HepG2 (cell line): ENCODE measurements at regions not wholly inside any gene's neighbourhood (a gene's known extent, or its start where the extent isn't known, plus 50 kb on each side); places are given as distances from the start of the nearest gene placed in this dataset.

ENCODE experiments used
- ATAC-seq: fragments of 200-7000 bp; cut with Tn5 transposase; 3 replicates; pipeline ENCODE4 v1.9.1; 2020; ENCODE audit warnings: mild to moderate bottlenecking, moderate library complexity
- BruUV-seq: library from RNA; stranded (reverse); fragments of 400-500 nt; replicated peaks from 2 replicates; lab custom pipeline; 2021; lab: Mats Ljungman, UMichigan
- CTCF ChIA-PET: fragments of 300-600 bp; formaldehyde crosslinking; extraction: SDS; loops from one replicate; lab custom pipeline; 2021; ENCODE audit warnings: low total read pairs, inconsistent platforms, low intra/inter-chr PET ratio; lab: Yijun Ruan, JAX
- POLR2A ChIA-PET: fragments of 350-600 bp; sonication (Branson Sonifier 250); formaldehyde crosslinking; loops from one replicate; lab custom pipeline; 2020; ENCODE audit warnings: antibody characterized with exemption, inconsistent platforms; lab: Yijun Ruan, JAX
- DNase-seq: peaks from one replicate; pipeline ENCODE4 v3.0.0-alpha.2; 2015; ENCODE audit warnings: low spot score
- FAIRE-seq: peaks from 3 replicates; lab custom pipeline; 2011; peaks lifted over from hg19 to GRCh38; lab: Jason Lieb, UNC
- H2AFZ ChIP-seq: one replicate; pipeline ENCODE4 v1.6.1; 2011; ENCODE audit warnings: low read length, inconsistent platforms
- H3K27ac ChIP-seq: fragments of 300-600 bp; 3 replicates; pipeline ENCODE4 v1.8.0; 2011; ENCODE audit warnings: mixed run types, mild to moderate bottlenecking, mixed read lengths, low read length, inconsistent platforms; ENCODE audit not compliant: insufficient read depth; ENCODE audit errors: extremely low read length
- H3K27me3 ChIP-seq, 2 experiments: fragments of 200-600 bp in 1 of 2; 2 replicates in 1 of 2; 3 replicates in 1 of 2; pipeline versions ENCODE4 v1.6.0 to v1.8.0; 2011; ENCODE audit warnings: low read length in 2 of 2, mild to moderate bottlenecking in 2 of 2, moderate library complexity in 2 of 2, inconsistent platforms in 1 of 2; ENCODE audit not compliant: insufficient read depth in 2 of 2, control insufficient read depth in 1 of 2
- H3K36me3 ChIP-seq, 2 experiments: fragments of 200-600 bp in 1 of 2; replicated peaks in 1 of 2; 2 replicates in 1 of 2; 3 replicates in 1 of 2; pipeline versions ENCODE4 v1.5.1 to v1.8.0; 2011; ENCODE audit warnings: low read length in 2 of 2, inconsistent platforms in 1 of 2; ENCODE audit not compliant: insufficient read depth in 2 of 2, control insufficient read depth in 1 of 2
- H3K4me1 ChIP-seq: 2 replicates; pipeline ENCODE4 v1.5.1; 2012; ENCODE audit warnings: low read length, inconsistent platforms; ENCODE audit not compliant: insufficient read depth
- H3K4me2 ChIP-seq: 2 replicates; pipeline ENCODE4 v1.6.0; 2011; ENCODE audit warnings: low read depth, low read length, inconsistent platforms
- H3K4me3 ChIP-seq, 3 experiments: fragments of 200-600 bp in 1 of 3; sonication (generic), shearing (Covaris generic) in 1 of 3; replicated peaks in 1 of 3; 2 replicates each; pipeline ENCODE4 v1.5.1; 2011 to 2016; ENCODE audit warnings: low read length in 3 of 3, inconsistent platforms in 2 of 3, low read depth in 2 of 3, mild to moderate bottlenecking in 2 of 3, control low read depth in 1 of 3, mixed read lengths in 1 of 3; ENCODE audit not compliant: insufficient read depth in 1 of 3
- H3K79me2 ChIP-seq: one replicate; pipeline ENCODE4 v1.6.1; 2011; ENCODE audit warnings: low read length, inconsistent platforms; ENCODE audit not compliant: insufficient read depth
- H3K9ac ChIP-seq: 2 replicates; pipeline ENCODE4 v1.6.0; 2011; ENCODE audit warnings: mild to moderate bottlenecking, low read depth, low read length, inconsistent platforms; ENCODE audit not compliant: insufficient read depth
- H3K9me3 ChIP-seq: 2 replicates; pipeline ENCODE4 v1.5.1; 2012; ENCODE audit warnings: mild to moderate bottlenecking, low read length
- H4K20me1 ChIP-seq: 2 replicates; pipeline ENCODE4 v1.6.0; 2011; ENCODE audit warnings: inconsistent platforms, mild to moderate bottlenecking, low read length, moderate library complexity; ENCODE audit not compliant: insufficient read depth
- AGO1 ChIP-seq: fragments of 200-400 bp; formaldehyde crosslinking; IDR thresholded peaks from 2 replicates; pipeline ENCODE4 v1.6.1; 2017; ENCODE audit warnings: mild to moderate bottlenecking, low read depth, low read length, moderate library complexity; ENCODE audit not compliant: poor library complexity, severe bottlenecking
- ATF1 ChIP-seq: IDR thresholded peaks from 2 replicates; pipeline ENCODE4 v1.6.1; 2016; ENCODE audit warnings: mild to moderate bottlenecking, control low read depth
- CEBPZ ChIP-seq: IDR thresholded peaks from 2 replicates; pipeline ENCODE4 v1.6.1; 2012; ENCODE audit warnings: low read length, improper control_type of control experiment
- ETV6 ChIP-seq: sonication (generic); formaldehyde crosslinking; conservative IDR thresholded peaks from 2 replicates; pipeline ENCODE4 v1.4.0; 2020; ENCODE audit warnings: missing genetic modification reagents
- HOXA7 ChIP-seq: sonication (generic); formaldehyde crosslinking; IDR thresholded peaks from 2 replicates; pipeline ENCODE4 v1.8.1; 2022; ENCODE audit warnings: mild to moderate bottlenecking, missing genetic modification reagents, moderate library complexity
- KAT2B ChIP-seq: fragments of 150-350 bp; IDR thresholded peaks from 2 replicates; pipeline ENCODE4 v1.6.1; 2014; ENCODE audit warnings: low read depth, low read length, borderline replicate concordance
- RELA ChIP-seq: sonication (generic); formaldehyde crosslinking; IDR thresholded peaks from 2 replicates; pipeline ENCODE4 v1.4.0; 2020; ENCODE audit warnings: missing genetic modification reagents
- SNAI1 ChIP-seq: sonication (generic); formaldehyde crosslinking; IDR thresholded peaks from 2 replicates; pipeline ENCODE4 v1.5.0; 2020; ENCODE audit warnings: mild to moderate bottlenecking, missing genetic modification reagents, borderline replicate concordance
- ZFP36L2 ChIP-seq: sonication (generic); formaldehyde crosslinking; IDR thresholded peaks from 2 replicates; pipeline ENCODE4 v1.4.0; 2020; ENCODE audit warnings: missing genetic modification reagents
- ZMYM3 ChIP-seq: sonication (generic); formaldehyde crosslinking; IDR thresholded peaks from 2 replicates; pipeline ENCODE4 v1.5.1; 2020; ENCODE audit warnings: mild to moderate bottlenecking, missing genetic modification reagents
- ZNF772 ChIP-seq: sonication (generic); formaldehyde crosslinking; IDR thresholded peaks from 2 replicates; pipeline ENCODE4 v1.5.0; 2020; ENCODE audit warnings: mild to moderate bottlenecking, missing genetic modification reagents
- whole genome bisulfite sequencing: methylation state at CpG from one replicate; pipeline ENCODE4 v1.1.6; 2017; ENCODE audit warnings: low lambda C conversion rate; 5-methylcytosine and 5-hydroxymethylcytosine counted together
- in situ Hi-C: cut with HindIII; loops from 2 replicates; pipeline ENCODE4 v1.10.0; 2017; ENCODE audit warnings: low pct_unique_long_range_greater_than_20kb; ENCODE audit not compliant: extremely low pct_ligation_motif_present
- intact Hi-C: fragments of 100-400 bp; cut with micrococcal nuclease; formaldehyde crosslinking; loops from one replicate; pipeline ENCODE4 v1.10.0; 2022; ENCODE audit not compliant: unreplicated experiment
- TF ChIP-seq, protein P1 (sequence below): sonication (generic); formaldehyde crosslinking; IDR thresholded peaks from 2 replicates; pipeline ENCODE4 v1.9.0; 2021; ENCODE audit warnings: missing genetic modification reagents, borderline replicate concordance
- TF ChIP-seq, protein P2 (sequence below): sonication (generic); formaldehyde crosslinking; IDR thresholded peaks from 2 replicates; pipeline ENCODE4 v1.8.0; 2022; ENCODE audit warnings: mild to moderate bottlenecking, missing genetic modification reagents, borderline replicate concordance
- TF ChIP-seq, protein P3 (sequence below): sonication (generic); formaldehyde crosslinking; IDR thresholded peaks from 2 replicates; pipeline ENCODE4 v1.4.0; 2020; ENCODE audit warnings: missing genetic modification reagents

DNA sequence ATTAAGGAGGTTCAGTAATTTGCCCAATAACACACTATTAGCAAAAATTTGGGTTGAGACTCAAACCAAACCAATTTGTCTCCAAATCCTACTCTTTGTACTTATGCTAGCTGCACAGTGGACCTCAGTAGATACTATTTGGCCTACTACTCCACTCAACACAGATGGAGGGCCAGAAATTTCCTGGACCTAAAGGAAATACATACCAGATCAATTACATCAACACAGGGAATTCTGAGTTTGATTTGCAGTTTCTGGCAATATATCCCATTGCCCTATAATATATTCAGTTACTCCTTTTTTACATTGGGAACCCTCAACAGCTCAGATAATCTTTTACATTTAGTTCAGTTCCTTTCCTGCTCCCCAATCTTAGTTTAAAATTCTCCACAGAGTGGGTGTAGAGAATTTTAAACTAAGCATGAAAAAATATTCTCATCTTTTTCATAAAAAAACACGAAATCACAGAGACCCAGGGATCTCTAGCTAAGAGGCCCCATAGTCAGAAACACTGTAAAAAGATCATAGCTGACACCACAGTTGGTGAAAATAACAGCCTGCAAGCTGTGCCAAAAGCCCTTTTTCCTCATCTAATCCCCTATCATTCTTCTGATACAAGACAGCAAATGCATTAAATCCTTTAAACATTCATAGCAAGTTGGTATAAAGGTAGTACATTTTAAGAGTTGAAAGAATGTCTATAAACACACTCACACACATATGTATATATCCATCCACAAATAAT is 317.7 kb upstream of the ESRRG start:
- Histone ChIP-seq H3K36me3 (no peaks in the 10 kb centered on the region), H3K4me1 (no peaks in the 10 kb centered on the region), H4K20me1 (no peaks in the 10 kb centered on the region), H3K27ac (no peak overlapping the region), H2AFZ (no peak overlapping the region), H3K4me2 (no peak overlapping the region), H3K27me3 (no peaks in the 10 kb centered on the region), H3K9ac (no peak overlapping the region), H3K9me3 (peaks cover 41% of the 10 kb centered on the region), H3K79me2 (no peaks in the 10 kb centered on the region), H3K4me3 (no peak overlapping the region)
- no peak for FAIRE-seq
- no TSS peak for BruUV-seq
- ChIA-PET CTCF (no interaction called here), POLR2A (no interaction called here)
- TF ChIP-seq, protein P1, sequence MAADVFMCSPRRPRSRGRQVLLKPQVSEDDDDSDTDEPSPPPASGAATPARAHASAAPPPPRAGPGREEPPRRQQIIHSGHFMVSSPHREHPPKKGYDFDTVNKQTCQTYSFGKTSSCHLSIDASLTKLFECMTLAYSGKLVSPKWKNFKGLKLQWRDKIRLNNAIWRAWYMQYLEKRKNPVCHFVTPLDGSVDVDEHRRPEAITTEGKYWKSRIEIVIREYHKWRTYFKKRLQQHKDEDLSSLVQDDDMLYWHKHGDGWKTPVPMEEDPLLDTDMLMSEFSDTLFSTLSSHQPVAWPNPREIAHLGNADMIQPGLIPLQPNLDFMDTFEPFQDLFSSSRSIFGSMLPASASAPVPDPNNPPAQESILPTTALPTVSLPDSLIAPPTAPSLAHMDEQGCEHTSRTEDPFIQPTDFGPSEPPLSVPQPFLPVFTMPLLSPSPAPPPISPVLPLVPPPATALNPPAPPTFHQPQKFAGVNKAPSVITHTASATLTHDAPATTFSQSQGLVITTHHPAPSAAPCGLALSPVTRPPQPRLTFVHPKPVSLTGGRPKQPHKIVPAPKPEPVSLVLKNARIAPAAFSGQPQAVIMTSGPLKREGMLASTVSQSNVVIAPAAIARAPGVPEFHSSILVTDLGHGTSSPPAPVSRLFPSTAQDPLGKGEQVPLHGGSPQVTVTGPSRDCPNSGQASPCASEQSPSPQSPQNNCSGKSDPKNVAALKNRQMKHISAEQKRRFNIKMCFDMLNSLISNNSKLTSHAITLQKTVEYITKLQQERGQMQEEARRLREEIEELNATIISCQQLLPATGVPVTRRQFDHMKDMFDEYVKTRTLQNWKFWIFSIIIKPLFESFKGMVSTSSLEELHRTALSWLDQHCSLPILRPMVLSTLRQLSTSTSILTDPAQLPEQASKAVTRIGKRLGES = no peak
- TF ChIP-seq ETV6 (no peak), ZMYM3 (no peak), RELA (no peak), AGO1 (no peak), KAT2B (no peak), ZFP36L2 (CRISPR knock-in tag) (no peak), SNAI1 (CRISPR knock-in tag) (no peak), HOXA7 (CRISPR knock-in tag) (no peak), ATF1 (no peak), ZNF772 (CRISPR knock-in tag) (no peak), CEBPZ (no peak)
- TF ChIP-seq, protein P2, sequence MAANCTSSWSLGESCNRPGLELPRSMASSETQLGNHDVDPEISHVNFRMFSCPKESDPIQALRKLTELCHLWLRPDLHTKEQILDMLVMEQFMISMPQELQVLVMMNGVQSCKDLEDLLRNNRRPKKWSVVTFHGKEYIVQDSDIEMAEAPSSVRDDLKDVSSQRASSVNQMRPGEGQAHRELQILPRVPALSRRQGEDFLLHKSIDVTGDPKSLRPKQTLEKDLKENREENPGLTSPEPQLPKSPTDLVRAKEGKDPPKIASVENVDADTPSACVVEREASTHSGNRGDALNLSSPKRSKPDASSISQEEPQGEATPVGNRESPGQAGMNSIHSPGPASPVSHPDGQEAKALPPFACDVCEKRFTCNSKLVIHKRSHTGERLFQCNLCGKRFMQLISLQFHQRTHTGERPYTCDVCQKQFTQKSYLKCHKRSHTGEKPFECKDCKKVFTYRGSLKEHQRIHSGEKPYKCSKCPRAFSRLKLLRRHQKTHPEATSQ = no peak
- TF ChIP-seq, protein P3, sequence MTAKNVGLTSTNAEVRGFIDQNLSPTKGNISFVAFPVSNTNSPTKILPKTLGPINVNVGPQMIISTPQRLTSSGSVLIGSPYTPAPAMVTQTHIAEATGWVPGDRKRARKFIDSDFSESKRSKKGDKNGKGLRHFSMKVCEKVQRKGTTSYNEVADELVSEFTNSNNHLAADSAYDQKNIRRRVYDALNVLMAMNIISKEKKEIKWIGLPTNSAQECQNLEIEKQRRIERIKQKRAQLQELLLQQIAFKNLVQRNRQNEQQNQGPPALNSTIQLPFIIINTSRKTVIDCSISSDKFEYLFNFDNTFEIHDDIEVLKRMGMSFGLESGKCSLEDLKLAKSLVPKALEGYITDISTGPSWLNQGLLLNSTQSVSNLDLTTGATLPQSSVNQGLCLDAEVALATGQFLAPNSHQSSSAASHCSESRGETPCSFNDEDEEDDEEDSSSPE (CRISPR knock-in tag) = no peak
- in situ Hi-C loops (no loop called here), intact Hi-C loops (no loop called here)
- DNase-seq = no peak
- 3% methylated on average over 1 of the region's 1 CpG for WGBS
- no peak for ATAC-seq
